GM18951 (cell line): ENCODE measurements at regions not wholly inside any gene's neighbourhood (a gene's known extent, or its start where the extent isn't known, plus 50 kb on each side); places are given as distances from the start of the nearest gene placed in this dataset.

Source experiments
- POLR2A ChIP-seq: IDR thresholded peaks from 4 replicates; pipeline ENCODE4 v1.6.1; 2011; ENCODE audit warnings: mild to moderate bottlenecking; ENCODE audit not compliant: insufficient read length, insufficient read depth; ENCODE audit errors: extremely low read depth
- in situ Hi-C: fragments of 300-500 bp; cut with MboI; formaldehyde crosslinking; loops from one replicate; pipeline ENCODE4 v1.12.0; 2022; ENCODE audit warnings: low sequenced_read_pairs, mixed read lengths, inconsistent platforms; ENCODE audit not compliant: unreplicated experiment

- in situ Hi-C loops: no loop called here
- TF ChIP-seq POLR2A: no peak
Observed at GRCh38 chr4:136088211-136088867, 1444.0 kb downstream of the PCDH18 start.

- TF ChIP-seq POLR2A: no peak
- in situ Hi-C loops: no loop called here
Observed at GRCh38 chr4:136078976-136079375, 1453.3 kb downstream of the PCDH18 start.

- in situ Hi-C loops: no loop called here
- TF ChIP-seq POLR2A: no peak
Observed at GRCh38 chr4:136056748-136057147, 1475.5 kb downstream of the PCDH18 start.

- TF ChIP-seq POLR2A: no peak
- in situ Hi-C loops: no loop called here
Observed at GRCh38 chr4:136055360-136055759, 1476.9 kb downstream of the PCDH18 start.

- TF ChIP-seq POLR2A: no peak
- in situ Hi-C loops: no loop called here
Observed at GRCh38 chr4:136036744-136037143, 1495.5 kb downstream of the PCDH18 start.

DNA sequence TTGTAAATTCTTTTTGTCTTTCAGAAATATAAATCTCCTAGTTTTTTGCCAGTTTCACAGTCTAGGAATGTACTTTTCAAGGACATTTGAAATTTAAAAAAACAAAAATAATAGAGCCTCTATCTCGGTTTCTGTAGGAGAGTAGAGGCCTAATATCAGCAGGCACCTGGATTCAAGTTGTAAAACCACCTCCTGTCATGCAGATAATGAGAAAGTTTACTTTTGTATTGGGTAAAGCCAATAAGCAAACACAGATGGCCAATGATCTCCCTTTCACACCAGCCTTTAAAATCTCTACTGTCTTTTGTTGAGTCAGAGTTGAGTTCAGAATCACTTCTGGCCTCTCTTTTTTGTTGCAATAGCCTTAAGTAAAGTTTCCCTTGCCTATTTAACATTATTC lies 1499.9 kb downstream of the PCDH18 start:
- TF ChIP-seq POLR2A: no peak
- in situ Hi-C loops: no loop called here

DNA sequence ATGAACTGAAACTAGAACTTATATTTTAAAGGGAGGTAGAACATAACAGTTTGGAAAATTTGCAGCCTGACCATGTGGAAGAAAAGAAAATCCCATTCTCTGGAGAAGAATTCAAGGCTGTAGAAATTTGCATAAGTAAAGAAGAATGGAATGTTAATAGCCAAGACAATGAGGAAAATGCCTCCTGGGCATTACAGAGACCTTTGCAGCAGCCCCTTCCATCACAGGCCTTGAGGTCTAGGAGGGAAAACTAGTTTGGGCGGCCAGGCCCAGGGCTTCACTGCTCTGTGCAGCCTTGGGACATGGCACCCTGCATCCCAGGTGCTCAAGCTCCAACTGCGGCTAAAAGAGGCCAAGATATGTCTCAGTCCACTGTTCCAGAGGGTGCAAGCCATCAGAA lies 1506.8 kb downstream of the PCDH18 start:
- no peak for TF ChIP-seq POLR2A
- in situ Hi-C loops: no loop called here

DNA sequence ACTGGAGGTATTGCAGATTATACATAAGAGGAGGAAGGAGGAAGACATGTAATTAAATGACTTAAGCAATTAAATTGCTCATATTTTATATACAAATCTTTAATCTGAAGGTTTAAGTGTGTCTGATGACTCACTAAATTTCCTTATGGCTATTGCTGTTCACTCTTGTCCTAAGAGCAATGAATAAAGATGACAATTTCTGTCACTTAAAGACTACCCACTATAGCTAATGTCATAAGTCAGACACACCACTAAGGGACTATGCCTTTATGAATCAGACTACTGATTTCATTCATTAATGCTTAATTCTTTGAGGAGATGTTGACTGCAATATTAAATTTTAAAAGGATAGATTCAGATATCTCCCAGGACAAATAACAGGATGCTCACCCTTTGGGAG lies 1514.7 kb downstream of the PCDH18 start:
- in situ Hi-C loops: no loop called here
- no peak for TF ChIP-seq POLR2A

DNA sequence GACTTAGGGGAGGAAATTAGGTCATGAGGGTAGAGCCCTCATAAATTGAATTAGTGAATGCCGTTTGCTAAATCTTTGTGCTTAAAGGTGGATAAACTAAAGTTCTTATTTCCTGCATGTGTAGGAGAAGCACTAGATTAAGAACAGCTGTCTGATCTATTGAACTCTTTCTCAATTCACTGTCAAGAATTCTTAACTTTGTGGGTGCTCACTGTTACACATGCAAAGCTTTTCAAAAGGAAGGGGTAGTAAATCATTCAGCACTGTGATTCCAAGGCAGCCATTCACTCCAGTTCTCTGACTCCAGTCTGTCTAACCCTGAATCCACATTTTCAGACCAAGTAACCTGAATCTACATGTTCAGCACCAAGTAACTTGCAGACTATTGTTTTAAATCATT lies 1520.1 kb downstream of the PCDH18 start:
- in situ Hi-C loops: no loop called here
- no peak for TF ChIP-seq POLR2A

DNA sequence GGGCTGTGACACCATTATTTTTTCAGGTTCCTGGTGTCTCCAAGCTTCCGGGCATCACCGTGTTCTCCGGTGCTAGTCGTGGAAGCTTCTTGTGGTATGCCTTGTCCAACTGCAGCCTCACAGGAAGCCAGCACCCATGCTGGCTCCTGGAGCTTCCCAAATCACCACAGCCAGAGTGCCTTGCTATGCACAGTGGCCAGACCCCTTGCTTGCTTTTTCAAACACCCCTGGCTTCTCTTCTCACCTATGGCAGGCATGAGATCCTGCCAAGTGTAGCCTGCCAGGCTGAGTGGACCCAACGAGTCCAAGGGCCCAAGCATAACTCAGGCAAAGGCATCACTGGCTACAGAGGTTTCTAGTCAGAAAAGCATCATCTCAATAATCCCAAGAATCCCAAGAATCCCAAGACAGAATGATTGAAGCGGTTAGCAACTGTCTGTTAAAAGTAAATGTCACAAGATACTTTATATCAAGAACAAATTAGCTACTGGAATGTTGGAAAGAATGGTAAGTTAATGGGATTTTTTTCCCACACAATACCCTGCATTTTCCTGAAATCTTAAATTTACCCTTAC lies 1522.9 kb downstream of the PCDH18 start:
- in situ Hi-C loops: no loop called here
- no peak for TF ChIP-seq POLR2A

- TF ChIP-seq POLR2A: no peak
Observed at GRCh38 chr4:136007991-136008390, 1524.3 kb downstream of the PCDH18 start.

DNA sequence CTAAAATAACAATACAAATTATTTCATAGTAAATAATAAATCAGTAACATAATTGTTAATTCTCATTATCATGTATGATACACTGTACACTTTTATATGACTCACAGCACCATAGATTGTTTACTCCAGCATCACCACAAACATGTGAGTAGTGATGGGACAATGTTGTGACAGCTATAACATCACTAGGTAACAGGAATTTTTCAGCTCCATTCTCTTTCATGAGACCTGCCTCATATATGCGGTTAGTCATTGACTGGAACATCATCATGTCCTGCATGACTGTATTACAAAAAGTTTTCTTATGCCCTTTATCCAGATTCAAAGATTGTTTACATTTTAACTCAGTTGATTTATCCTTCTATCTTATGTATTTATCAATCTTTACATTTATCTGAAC lies 1530.0 kb downstream of the PCDH18 start:
- in situ Hi-C loops: no loop called here
- TF ChIP-seq POLR2A: no peak

More at GRCh38 chr4:136007991-136008390, 1524.3 kb downstream of the PCDH18 start:
- in situ Hi-C loops: no loop called here

- in situ Hi-C loops: no loop called here
- no peak for TF ChIP-seq POLR2A
Observed at GRCh38 chr4:136001791-136002190, 1530.5 kb downstream of the PCDH18 start.

DNA sequence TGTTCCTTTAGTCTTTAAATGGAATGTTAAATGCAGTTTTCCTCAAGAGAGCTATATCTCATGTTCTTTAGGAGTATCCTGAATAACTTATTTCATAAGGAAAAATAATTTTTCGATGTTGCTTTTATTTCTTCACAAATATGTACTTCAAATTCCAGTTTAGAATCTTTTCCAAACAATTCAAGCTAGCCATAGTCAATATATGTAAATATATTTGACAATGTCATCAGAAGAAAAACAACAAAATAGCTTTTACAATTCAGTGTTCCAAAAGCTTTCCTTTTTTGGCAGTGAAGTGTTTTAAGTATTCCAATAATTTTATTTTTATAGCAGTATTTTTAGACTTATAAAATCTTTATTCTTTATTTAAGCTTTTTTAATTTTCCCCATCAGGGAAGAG lies 1532.0 kb downstream of the PCDH18 start:
- in situ Hi-C loops: no loop called here
- TF ChIP-seq POLR2A: no peak
